Dendritic cell treated with granulocyte-macrophage colony-stimulating factor and Interleukin-4, amounts not matched to agents 40 ng/mL and 50 ng/mL, for 4 days (primary cell): ENCODE measurements at regions not wholly inside any gene's neighbourhood (a gene's known extent, or its start where the extent isn't known, plus 50 kb on each side); places are given as distances from the start of the nearest gene placed in this dataset.
"Not testable (repeated sequence)": the region's sequence is repeated elsewhere in the genome, so short reads cannot be mapped to it uniquely, and the experiment has no call there.

Experiments
- H3K27ac Mint-ChIP-seq: one replicate; pipeline ENCODE4 v1.8.0; 2022; ENCODE audit warnings: mild to moderate bottlenecking, mixed read lengths
- H3K27me3 Mint-ChIP-seq: one replicate; pipeline ENCODE4 v1.8.0; 2022; ENCODE audit warnings: mild to moderate bottlenecking, mixed read lengths
- H3K36me3 Mint-ChIP-seq: one replicate; pipeline ENCODE4 v1.8.0; 2022; ENCODE audit warnings: low read depth, mixed read lengths
- H3K4me1 Mint-ChIP-seq: one replicate; pipeline ENCODE4 v1.8.0; 2022; ENCODE audit warnings: low read depth, mixed read lengths
- H3K4me3 Mint-ChIP-seq: one replicate; pipeline ENCODE4 v1.8.0; 2022; ENCODE audit warnings: mild to moderate bottlenecking, moderate library complexity, mixed read lengths
- H3K9me3 Mint-ChIP-seq: one replicate; pipeline ENCODE4 v1.8.0; 2022; ENCODE audit warnings: mixed read lengths
- intact Hi-C: fragments of 100-400 bp; cut with micrococcal nuclease; formaldehyde crosslinking; loops from one replicate; pipeline ENCODE4 v1.15.0; 2022

DNA sequence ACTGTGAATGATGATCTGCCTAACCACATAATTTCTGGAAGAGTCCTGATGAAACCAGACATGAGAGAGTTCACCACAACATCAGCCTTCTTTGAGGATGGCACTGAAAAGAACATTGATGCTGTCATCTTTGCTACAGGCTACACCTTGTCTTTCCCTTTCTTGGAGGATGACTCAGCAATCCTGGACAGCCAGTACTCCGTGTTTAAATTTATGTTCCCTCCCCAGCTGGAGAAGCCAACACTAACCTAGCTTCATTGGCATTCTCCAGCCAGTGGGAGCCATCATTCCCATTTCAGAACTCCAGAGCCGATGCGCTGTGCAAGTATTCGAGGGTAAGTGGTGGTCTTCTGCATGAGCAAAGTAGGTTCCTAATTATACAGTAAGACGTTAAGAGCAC lies 164.1 kb upstream of the POGK start:
- no peaks in the 10 kb centered on the region for H3K36me3 Mint-ChIP-seq
- H3K4me3 Mint-ChIP-seq, result no peak overlapping the region
- H3K4me1 Mint-ChIP-seq, result peaks cover 8% of the 10 kb centered on the region
- intact Hi-C loops, result no loop called here
- H3K27ac Mint-ChIP-seq, result no peak overlapping the region
- H3K27me3 Mint-ChIP-seq, result peaks cover 1% of the 10 kb centered on the region
- no peaks in the 10 kb centered on the region for H3K9me3 Mint-ChIP-seq

DNA sequence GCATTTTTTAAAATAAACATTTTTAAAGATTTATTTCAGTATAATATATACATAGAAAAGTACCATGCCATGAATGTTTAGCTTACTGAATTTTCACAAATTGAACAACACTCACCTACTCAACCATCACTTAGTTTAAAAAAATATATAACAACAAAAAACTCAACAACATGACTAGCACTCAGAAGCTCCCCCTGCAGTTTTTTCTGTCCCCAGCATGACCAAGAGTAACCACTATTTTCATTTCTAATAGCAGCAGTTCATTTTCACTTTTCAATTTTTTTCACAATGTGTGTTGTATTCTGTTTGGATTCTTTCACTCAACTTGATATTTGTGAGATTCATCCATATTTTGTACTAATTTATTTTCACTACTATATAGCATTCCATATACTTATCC lies 162.3 kb upstream of the POGK start:
- Mint-ChIP-seq H3K27me3 (peaks cover 1% of the 10 kb centered on the region), H3K27ac (no peak overlapping the region)
- intact Hi-C loops, result no loop called here

DNA sequence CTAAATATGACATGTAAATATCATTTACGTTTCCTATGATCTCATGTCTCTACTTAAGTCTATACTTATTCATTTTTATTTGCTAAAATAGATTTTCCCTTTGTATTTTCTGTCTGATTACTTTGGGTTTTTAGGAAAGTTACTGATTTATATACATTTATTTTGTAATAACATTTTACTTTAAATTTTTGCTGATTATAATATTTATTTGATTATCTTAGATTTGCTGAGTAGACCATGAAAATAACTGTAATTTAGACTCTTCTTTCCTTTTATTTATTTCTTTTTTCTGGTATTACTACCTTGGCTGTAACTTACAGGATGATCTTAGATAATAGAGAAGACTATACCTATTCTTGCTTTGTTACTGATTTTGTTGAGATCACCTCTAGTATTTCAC lies 159.9 kb upstream of the POGK start:
- H3K4me3 Mint-ChIP-seq, result no peak overlapping the region
- H3K4me1 Mint-ChIP-seq, result no peaks in the 10 kb centered on the region

More for the DNA sequence above, 162.3 kb upstream of the POGK start:
- H3K4me1 Mint-ChIP-seq, result peaks cover 8% of the 10 kb centered on the region
- H3K4me3 Mint-ChIP-seq, result no peak overlapping the region
- no peaks in the 10 kb centered on the region for H3K9me3 Mint-ChIP-seq
- H3K36me3 Mint-ChIP-seq, result no peaks in the 10 kb centered on the region

DNA sequence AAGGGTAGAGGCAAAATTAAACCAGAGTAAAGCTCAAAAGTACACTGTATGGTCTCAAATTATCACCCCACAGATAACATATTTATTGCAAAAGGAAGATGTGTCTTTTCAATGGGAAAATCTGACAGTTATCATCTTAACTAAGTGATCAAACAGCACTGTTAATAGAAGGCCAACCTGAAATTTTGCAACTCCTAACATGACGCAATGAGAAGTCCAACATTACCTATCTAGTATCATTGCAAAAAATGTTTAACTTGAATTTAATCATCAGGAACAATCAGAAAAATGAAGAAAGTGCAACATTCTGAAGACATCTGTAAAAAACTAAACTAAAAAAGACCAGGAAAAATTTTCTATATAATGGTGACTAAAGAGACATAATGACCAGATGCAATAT lies 156.7 kb upstream of the POGK start:
- Mint-ChIP-seq H3K36me3 (no peaks in the 10 kb centered on the region), H3K27me3 (no peaks in the 10 kb centered on the region), H3K4me1 (no peaks in the 10 kb centered on the region), H3K27ac (no peak overlapping the region), H3K9me3 (peaks cover 22% of the 10 kb centered on the region), H3K4me3 (no peak overlapping the region)
- intact Hi-C loops, result no loop called here

More for the DNA sequence above, 159.9 kb upstream of the POGK start:
- no peaks in the 10 kb centered on the region for H3K9me3 Mint-ChIP-seq
- peaks cover 1% of the 10 kb centered on the region for H3K27me3 Mint-ChIP-seq
- intact Hi-C loops, result no loop called here
- H3K27ac Mint-ChIP-seq, result no peak overlapping the region
- H3K36me3 Mint-ChIP-seq, result no peaks in the 10 kb centered on the region

DNA sequence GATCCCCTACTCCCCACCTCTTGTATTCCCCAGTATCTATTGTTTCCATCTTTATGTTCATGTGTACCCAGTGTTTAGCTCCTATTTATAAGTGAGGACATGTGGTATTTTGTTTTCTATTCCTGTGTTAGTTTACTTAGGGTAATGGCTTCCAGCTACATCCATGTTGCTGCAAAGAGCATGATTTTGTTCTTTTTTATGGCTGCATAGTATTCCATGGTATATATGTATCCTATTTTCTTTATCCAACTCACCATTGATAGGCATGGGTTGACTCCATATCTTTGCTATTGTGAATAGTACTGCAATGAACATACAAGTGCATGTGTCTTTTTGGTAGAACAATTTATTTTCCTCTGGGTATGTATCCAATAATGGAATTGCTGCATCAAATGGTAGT lies 154.6 kb upstream of the POGK start:
- intact Hi-C loops, H3K36me3 Mint-ChIP-seq, H3K4me1 Mint-ChIP-seq, H3K4me3 Mint-ChIP-seq, H3K27ac Mint-ChIP-seq, H3K27me3 Mint-ChIP-seq: not testable (repeated sequence)
- peaks cover 22% of the 10 kb centered on the region for H3K9me3 Mint-ChIP-seq

DNA sequence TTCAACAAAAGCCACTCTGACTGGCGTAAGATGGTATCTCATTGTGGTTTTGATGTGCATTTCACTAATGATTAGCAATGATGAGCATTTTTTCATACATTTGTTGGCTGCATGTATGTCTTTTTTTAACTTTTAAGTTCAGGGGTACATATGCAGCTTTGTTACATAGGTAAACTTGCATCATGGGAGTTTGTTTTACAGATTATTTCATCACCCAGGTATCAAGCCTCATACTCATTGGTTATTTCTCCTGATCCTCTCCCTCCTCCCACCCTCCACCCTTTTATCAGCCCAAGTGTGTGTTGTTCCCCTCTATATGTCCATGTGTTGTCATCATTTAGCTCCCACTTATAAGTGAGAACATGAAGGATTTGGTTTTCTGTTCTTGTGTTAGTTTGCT lies 154.1 kb upstream of the POGK start:
- H3K36me3 Mint-ChIP-seq, result no peaks in the 10 kb centered on the region
- H3K4me3 Mint-ChIP-seq, result no peak overlapping the region
- H3K9me3 Mint-ChIP-seq, result peaks cover 22% of the 10 kb centered on the region
- intact Hi-C loops, result no loop called here
- no peaks in the 10 kb centered on the region for H3K27me3 Mint-ChIP-seq
- H3K27ac Mint-ChIP-seq, result no peak overlapping the region
- no peaks in the 10 kb centered on the region for H3K4me1 Mint-ChIP-seq

DNA sequence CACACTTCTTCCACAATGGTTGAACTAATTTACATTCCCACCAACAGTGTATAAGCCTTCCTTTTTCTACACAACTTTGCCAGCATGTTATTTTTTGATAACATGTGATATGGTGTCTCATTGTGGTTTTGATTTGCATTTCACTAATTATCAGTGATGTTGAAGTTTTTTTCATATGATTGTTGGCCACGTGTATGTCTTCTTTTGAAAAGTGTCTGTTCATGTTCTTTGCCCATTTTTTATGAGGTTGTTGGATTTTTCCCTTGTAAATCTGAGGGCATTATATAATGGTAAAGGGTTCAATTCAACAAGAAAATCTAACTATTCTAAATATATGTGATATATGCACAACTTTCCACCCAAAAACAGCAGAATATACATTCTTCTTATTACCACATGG lies 153.4 kb upstream of the POGK start:
- peaks cover 22% of the 10 kb centered on the region for H3K9me3 Mint-ChIP-seq
- H3K27ac Mint-ChIP-seq, H3K4me1 Mint-ChIP-seq, H3K4me3 Mint-ChIP-seq, H3K36me3 Mint-ChIP-seq, intact Hi-C loops, H3K27me3 Mint-ChIP-seq: not testable (repeated sequence)

DNA sequence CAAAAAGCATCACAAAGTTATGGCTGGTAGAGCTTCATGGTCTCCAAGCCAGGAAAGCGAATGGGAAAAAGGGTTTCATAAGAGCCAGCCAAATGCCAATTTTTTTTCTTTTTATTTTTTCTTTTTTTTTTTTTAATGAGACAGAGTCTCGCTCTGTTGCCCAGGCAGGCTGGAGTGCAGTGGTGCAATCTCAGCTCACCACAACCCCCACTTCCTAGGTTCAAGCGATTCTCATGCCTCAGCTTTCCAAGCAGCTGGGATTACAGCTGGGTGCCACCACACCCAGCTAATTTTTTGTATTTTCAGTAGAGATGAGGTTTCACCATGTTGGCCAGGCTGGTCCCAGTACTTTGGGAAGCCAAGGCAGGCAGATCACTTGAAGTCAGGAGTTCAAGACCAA lies 148.7 kb upstream of the POGK start:
- intact Hi-C loops, H3K27me3 Mint-ChIP-seq, H3K4me3 Mint-ChIP-seq, H3K27ac Mint-ChIP-seq, H3K36me3 Mint-ChIP-seq, H3K4me1 Mint-ChIP-seq: not testable (repeated sequence)
- H3K9me3 Mint-ChIP-seq, result peaks cover 11% of the 10 kb centered on the region

DNA sequence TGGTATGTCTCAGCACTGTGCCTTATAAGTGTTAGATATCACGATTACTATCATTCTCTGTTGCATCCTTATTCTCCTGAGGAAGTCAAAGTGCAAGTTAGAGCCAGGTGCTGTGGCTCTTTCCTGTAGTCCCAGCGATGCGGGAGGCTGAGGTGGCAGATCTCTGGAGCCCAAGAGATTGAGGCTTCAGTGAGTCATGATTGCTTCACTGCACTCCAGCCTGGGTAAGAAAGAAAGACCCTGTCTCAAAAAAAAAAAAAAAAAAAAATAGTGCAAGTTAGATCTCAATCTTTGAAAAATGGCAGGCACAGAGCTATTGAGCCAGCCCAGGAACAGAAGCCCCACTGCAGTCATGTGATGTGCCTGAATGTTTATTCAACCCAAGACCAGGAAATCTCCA lies 147.8 kb upstream of the POGK start:
- H3K4me3 Mint-ChIP-seq, result no peak overlapping the region
- intact Hi-C loops, result no loop called here
- H3K27me3 Mint-ChIP-seq, result no peaks in the 10 kb centered on the region
- H3K27ac Mint-ChIP-seq, result no peak overlapping the region
- no peaks in the 10 kb centered on the region for H3K4me1 Mint-ChIP-seq
- no peaks in the 10 kb centered on the region for H3K36me3 Mint-ChIP-seq
- H3K9me3 Mint-ChIP-seq, result peaks cover 2% of the 10 kb centered on the region

DNA sequence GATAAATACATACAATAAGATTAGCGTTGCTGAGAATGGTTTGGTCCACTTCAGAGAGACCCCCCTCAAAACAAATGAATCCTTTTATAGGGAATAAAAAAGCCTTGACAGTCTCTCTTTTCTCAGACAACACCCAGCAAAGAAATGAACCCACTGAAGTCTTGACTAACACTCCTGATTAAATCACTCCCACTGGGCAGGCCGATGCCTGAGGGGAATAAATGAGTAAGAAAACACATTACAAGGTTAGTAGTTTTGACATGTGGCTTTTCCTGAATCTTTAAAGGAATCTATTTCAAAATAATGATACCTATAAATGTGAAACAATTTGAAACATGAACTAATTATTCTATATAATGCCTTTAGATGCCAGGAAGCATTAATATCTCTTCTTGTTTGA lies 146.9 kb upstream of the POGK start:
- Mint-ChIP-seq H3K36me3 (no peaks in the 10 kb centered on the region), H3K4me1 (no peaks in the 10 kb centered on the region), H3K4me3 (no peak overlapping the region), H3K27ac (no peak overlapping the region), H3K27me3 (no peaks in the 10 kb centered on the region), H3K9me3 (no peaks in the 10 kb centered on the region)
- intact Hi-C loops, result no loop called here

DNA sequence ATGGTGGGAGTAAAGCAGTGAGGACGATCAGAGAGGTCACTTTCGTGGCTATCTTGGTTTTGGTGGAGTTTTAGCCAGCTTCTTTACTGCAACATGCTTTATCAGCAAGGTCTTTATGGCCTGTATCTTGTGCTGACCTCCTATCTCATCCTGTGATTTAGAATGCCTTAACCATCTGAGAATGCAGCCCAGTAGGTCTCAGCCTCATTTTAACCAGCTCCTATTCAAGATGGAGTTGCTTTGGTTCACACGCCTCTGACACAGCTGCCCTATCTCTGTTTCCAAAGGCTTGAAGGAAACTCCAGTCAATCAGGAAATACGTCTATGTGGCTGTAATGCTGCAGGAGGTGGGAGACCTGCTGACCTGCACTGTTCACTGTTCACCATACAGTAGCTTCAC lies 146.1 kb upstream of the POGK start:
- no peak overlapping the region for H3K27ac Mint-ChIP-seq
- intact Hi-C loops, result no loop called here
- no peaks in the 10 kb centered on the region for H3K27me3 Mint-ChIP-seq
- H3K4me1 Mint-ChIP-seq, result no peaks in the 10 kb centered on the region
- no peak overlapping the region for H3K4me3 Mint-ChIP-seq
- H3K9me3 Mint-ChIP-seq, result no peaks in the 10 kb centered on the region
- no peaks in the 10 kb centered on the region for H3K36me3 Mint-ChIP-seq

DNA sequence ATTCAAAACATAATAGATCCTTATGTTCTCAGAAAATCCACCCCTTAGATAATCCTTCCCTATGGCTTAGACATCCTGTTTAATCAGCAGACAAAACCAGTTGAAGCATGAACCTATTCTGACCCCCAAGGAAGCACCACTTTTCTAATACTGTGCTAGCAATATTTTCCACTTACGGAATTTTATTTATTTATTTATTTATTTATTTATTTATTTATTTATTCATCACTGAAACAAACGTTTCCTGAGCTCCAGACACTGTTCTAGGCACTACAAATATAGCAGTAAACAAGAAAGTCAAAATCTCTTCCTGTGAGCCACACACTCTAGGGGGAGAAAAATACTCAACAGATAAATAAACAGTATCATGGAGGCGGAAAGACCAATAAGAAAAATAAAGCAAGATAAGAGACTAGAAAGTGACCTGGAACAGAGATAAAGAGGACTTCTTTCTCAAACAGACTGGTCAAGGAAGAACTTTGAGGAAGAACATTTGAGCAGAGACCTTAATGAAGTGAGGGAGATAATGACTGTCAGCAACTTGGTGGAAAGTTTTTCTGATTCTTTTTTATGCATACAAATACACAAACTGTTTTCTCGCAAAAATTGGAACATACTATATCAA lies 145.5 kb upstream of the POGK start:
- H3K27me3 Mint-ChIP-seq, result no peaks in the 10 kb centered on the region
- H3K4me1 Mint-ChIP-seq, result no peaks in the 10 kb centered on the region
- no peak overlapping the region for H3K27ac Mint-ChIP-seq
- no peak overlapping the region for H3K4me3 Mint-ChIP-seq
- no peaks in the 10 kb centered on the region for H3K9me3 Mint-ChIP-seq
- intact Hi-C loops, result no loop called here
- no peaks in the 10 kb centered on the region for H3K36me3 Mint-ChIP-seq

DNA sequence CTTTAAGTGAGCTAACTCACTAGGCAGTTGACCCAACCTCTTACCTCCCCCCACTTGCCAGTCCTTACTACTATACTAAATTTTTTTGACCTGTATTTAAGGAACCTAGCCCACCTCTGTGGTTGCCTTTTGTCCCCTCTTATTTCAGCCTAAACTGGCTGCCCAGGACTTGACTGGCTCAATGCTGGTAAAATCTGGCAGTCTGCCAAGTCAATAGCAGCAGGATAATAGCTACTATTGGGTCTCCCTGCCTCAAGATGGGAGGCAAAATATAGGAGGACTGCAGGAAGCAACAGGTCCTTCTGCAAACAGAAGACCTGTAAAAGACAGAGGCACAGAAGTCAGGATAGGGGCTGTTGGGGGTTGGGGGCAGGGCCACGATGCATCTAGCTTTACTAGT lies 144.2 kb upstream of the POGK start:
- intact Hi-C loops, result no loop called here
- H3K27me3 Mint-ChIP-seq, result no peaks in the 10 kb centered on the region
- no peak overlapping the region for H3K4me3 Mint-ChIP-seq
- H3K4me1 Mint-ChIP-seq, result no peaks in the 10 kb centered on the region
- H3K27ac Mint-ChIP-seq, result no peak overlapping the region
- H3K36me3 Mint-ChIP-seq, result no peaks in the 10 kb centered on the region
- H3K9me3 Mint-ChIP-seq, result no peaks in the 10 kb centered on the region

DNA sequence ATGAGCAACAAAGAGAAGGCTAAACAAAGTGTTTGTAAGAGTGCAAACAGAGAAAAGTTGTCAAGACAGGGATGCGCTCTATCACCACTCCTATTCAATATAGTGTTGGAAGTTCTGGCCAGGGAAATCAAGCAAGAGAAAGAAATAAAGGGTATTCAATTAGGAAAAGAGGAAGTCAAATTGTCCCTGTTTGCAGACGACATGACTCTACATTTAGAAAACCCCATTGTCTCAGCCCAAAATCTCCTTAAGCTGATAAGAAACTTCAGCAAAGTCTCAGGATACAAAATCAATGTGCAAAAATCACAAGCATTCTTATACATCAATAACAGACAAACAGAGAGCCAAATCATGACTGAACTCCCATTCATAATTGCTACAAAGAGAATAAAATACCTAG lies 143.4 kb upstream of the POGK start:
- H3K27me3 Mint-ChIP-seq, H3K4me1 Mint-ChIP-seq, intact Hi-C loops, H3K4me3 Mint-ChIP-seq, H3K9me3 Mint-ChIP-seq, H3K36me3 Mint-ChIP-seq, H3K27ac Mint-ChIP-seq: not testable (repeated sequence)

DNA sequence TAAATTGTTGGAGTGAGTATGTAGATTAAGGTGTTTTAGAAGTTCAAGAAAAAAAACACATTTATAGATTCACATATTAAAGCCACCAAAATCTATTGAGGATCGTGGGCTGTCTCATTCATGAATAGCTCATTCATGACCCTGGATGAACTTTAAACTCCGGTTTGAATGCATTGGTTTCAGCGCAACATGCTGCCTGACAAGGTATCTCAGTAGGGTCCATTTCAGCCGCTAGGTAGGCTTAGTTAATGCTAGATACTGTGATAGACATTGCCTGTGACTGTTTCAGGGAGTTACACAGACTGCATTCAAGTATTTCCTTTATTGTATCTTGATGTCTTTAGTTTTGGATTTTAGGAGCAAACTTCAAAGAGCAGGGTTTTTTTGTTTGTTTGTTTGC lies 140.5 kb upstream of the POGK start:
- no peak overlapping the region for H3K27ac Mint-ChIP-seq
- no peaks in the 10 kb centered on the region for H3K27me3 Mint-ChIP-seq
- H3K4me3 Mint-ChIP-seq, result no peak overlapping the region
- intact Hi-C loops, result no loop called here
- H3K36me3 Mint-ChIP-seq, result no peaks in the 10 kb centered on the region
- no peaks in the 10 kb centered on the region for H3K4me1 Mint-ChIP-seq
- no peaks in the 10 kb centered on the region for H3K9me3 Mint-ChIP-seq
